Adrenal gland (tissue), 5 donors: ENCODE measurements at regions not wholly inside any gene's neighbourhood (a gene's known extent, or its start where the extent isn't known, plus 50 kb on each side); places are given as distances from the start of the nearest gene placed in this dataset.

Source experiments
- POLR2A ChIP-seq, 2 donors: fragments of 450-650 bp; IDR thresholded peaks; one replicate each; pipeline ENCODE4 v1.6.1; 2017; ENCODE audit warnings: antibody characterized with exemption in 2 of 2, mild to moderate bottlenecking in 2 of 2, moderate library complexity in 1 of 2
- TF ChIP-seq, protein P1 (sequence below), 6 experiments: fragments of 450-650 bp in 4 of 6; fragments of 200-600 bp in 2 of 6; sonication (generic) in 1 of 6; IDR thresholded peaks; 1 replicate in 5 of 6; 2 replicates in 1 of 6; pipeline versions ENCODE4 v1.5.1 to v1.8.0; 2016 to 2021; ENCODE audit warnings: antibody characterized with exemption in 6 of 6, mild to moderate bottlenecking in 2 of 6, moderate library complexity in 1 of 6
- donor health status: DM: no; HTN: no; CAD: no.

DNA sequence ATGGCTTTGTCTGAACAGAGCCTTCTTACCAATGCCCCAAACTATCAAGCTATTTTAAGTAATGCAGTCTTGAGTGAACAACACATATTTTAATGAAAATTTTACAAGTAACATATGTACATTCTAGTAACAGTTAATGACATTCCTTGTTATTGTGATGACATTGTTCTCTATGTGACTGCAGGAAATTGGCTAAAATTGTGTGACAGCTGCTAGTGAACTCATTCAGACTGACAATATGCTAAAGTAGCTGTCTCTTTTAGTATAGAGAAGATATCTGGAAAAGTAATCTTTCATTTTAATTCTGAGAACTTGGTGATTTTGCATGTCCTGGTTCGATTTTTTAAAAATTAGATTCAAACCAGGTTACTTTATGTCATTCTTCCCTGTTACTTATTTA, 259.8 kb upstream of the MAGI2 start:
- TF ChIP-seq, protein P1, sequence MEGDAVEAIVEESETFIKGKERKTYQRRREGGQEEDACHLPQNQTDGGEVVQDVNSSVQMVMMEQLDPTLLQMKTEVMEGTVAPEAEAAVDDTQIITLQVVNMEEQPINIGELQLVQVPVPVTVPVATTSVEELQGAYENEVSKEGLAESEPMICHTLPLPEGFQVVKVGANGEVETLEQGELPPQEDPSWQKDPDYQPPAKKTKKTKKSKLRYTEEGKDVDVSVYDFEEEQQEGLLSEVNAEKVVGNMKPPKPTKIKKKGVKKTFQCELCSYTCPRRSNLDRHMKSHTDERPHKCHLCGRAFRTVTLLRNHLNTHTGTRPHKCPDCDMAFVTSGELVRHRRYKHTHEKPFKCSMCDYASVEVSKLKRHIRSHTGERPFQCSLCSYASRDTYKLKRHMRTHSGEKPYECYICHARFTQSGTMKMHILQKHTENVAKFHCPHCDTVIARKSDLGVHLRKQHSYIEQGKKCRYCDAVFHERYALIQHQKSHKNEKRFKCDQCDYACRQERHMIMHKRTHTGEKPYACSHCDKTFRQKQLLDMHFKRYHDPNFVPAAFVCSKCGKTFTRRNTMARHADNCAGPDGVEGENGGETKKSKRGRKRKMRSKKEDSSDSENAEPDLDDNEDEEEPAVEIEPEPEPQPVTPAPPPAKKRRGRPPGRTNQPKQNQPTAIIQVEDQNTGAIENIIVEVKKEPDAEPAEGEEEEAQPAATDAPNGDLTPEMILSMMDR (IDR thresholded peaks at IDR 0.05) = no peak
- TF ChIP-seq POLR2A (IDR thresholded peaks at IDR 0.05) = no peak
